ENCODE measurements at regions not wholly inside any gene's neighbourhood (a gene's known extent, or its start where the extent isn't known, plus 50 kb on each side); places are given as distances from the start of the nearest gene placed in this dataset.

GRCh38 chr11:128297091-128297651 is 290.2 kb downstream of the ETS1 start:
- H3K4me3 ChIP-seq (ENCODE audit: low read depth, low read length) = no peak overlapping the region
- DNase-seq (ENCODE audit: low read depth) = no peak
- TF ChIP-seq CTCF (IDR thresholded peaks at IDR 0.05; ENCODE audit: low read depth, low read length, missing control alignments) = no peak

GRCh38 chr11:128294671-128295050 is 292.7 kb downstream of the ETS1 start:
- DNase-seq (ENCODE audit: low read depth) = no peak
- no peak overlapping the region for H3K4me3 ChIP-seq (ENCODE audit: low read depth, low read length)
- TF ChIP-seq CTCF (IDR thresholded peaks at IDR 0.05; ENCODE audit: low read depth, low read length, missing control alignments) = no peak

GRCh38 chr11:128294001-128294670 is 293.2 kb downstream of the ETS1 start:
- no peak for TF ChIP-seq CTCF (IDR thresholded peaks at IDR 0.05; ENCODE audit: low read depth, low read length, missing control alignments)
- H3K4me3 ChIP-seq (ENCODE audit: low read depth, low read length) = no peak overlapping the region
- no peak for DNase-seq (ENCODE audit: low read depth)

DNA sequence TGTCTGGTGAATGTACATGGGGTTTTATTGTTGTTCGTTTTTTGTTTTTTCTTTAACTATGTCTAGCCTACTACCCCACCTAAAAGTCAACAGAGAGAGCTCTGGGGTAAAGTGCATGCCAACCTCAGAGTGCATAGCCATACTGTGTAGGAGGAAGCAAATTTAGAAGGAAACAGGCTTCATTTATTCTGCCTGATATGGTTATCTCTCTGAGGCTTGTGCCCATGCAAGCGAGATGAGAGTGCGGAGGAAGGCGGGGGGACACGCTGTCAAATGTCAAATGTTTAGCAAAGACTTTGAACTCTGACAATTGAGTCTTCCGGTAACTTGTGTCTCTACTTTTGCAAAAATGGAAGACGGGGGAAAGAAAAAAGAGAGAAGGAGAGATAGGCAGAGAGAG is 295.5 kb downstream of the ETS1 start:
- TF ChIP-seq CTCF (IDR thresholded peaks at IDR 0.05; ENCODE audit: low read depth, low read length, missing control alignments) = no peak
- no peak for DNase-seq (ENCODE audit: low read depth)
- no peak overlapping the region for H3K4me3 ChIP-seq (ENCODE audit: low read depth, low read length)

DNA sequence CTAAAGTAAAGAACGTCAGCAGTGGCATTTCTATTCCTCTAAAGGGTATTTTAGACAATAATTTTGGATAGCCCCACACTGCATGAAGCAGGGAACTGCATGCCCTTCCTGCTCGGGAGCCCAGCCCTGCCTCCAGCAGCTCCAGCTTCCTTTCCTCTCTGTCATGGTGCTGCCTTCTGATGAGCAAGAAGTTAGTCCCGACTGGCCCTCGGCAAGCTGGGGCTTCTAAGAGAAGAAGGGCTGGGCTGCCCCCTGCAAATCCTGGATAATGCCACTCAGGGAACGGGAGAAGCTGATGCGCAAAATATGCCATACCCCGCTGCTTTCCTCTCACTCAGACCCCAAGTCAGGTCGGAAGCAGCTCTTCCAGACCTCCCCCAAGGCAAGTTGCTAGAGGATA is 296.4 kb downstream of the ETS1 start:
- no peak for DNase-seq (ENCODE audit: low read depth)
- peak overlapping the region; percentile 31; the same call in 1 of the 2 replicates for H3K4me3 ChIP-seq (ENCODE audit: low read depth, low read length)
- no peak for TF ChIP-seq CTCF (IDR thresholded peaks at IDR 0.05; ENCODE audit: low read depth, low read length, missing control alignments)

DNA sequence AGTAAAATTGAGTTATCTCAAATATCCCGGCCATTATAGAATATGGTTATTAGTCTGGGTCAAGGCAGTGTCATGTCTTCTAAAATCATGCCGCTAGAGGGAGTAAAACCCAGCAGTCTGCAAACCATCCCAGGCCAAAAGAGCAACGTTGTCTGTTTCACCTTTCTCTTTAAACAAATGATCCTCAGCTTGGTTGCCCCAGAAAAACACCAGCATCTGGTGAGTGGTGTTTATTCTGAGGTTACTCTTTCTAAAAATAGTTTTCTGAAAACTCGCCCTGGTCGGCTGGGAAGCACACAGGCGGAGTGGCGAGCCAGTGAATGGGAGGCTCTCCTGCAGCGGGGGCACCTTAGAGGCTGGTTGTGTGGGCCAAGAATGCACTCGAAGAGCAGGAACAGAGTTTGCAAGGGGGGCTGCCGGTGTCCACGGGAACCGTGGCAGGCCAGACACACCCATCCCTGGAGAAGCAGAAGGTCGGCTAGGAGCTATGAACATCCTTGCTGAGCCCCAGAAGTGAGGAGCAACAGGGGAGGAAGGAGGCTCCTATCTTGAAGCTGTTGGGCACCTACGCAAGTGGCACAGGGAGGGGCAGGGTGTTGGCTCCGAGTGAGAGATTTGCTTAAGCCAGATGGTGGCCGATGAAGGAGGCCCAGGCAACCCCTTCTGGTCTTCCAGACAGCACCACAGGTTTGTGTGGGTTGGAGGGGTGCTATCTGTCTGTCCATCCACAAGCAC is 297.1 kb downstream of the ETS1 start:
- DNase-seq (ENCODE audit: low read depth) = peak; percentile 85
- H3K4me3 ChIP-seq (ENCODE audit: low read depth, low read length) = peak overlapping the region; percentile 31
- TF ChIP-seq CTCF (IDR thresholded peaks at IDR 0.05; ENCODE audit: low read depth, low read length, missing control alignments) = peak; percentile 74

All from GM12864 (cell line).